ENCODE measurements at regions not wholly inside any gene's neighbourhood (a gene's known extent, or its start where the extent isn't known, plus 50 kb on each side); places are given as distances from the start of the nearest gene placed in this dataset.

- ChIA-PET CTCF (interaction anchor here (0.7 to 0.8 kb wide), 2 partner anchors 69 to 1294 kb away, joined by 3 read pairs; no protein-coding TSS in a partner anchor), POLR2A (no interaction called here)
- intact Hi-C loops (cut with micrococcal nuclease): no loop called here
- no peak for DNase-seq (ENCODE audit: unreplicated experiment)
- H3K27me3 Mint-ChIP-seq (ENCODE audit: insufficient read depth, unreplicated experiment): peaks cover 36% of the 10 kb centered on the region
- H3K4me3 Mint-ChIP-seq (ENCODE audit: unreplicated experiment): no peak overlapping the region
- H3K27ac Mint-ChIP-seq (ENCODE audit: low read depth, unreplicated experiment): no peak overlapping the region
- no peaks in the 10 kb centered on the region for H3K4me1 Mint-ChIP-seq (ENCODE audit: insufficient read depth, unreplicated experiment)
- no peaks in the 10 kb centered on the region for H3K36me3 Mint-ChIP-seq (ENCODE audit: insufficient read depth, unreplicated experiment)
- no peaks in the 10 kb centered on the region for H3K9me3 Mint-ChIP-seq (ENCODE audit: unreplicated experiment)
- BruUV-seq (replicated peaks): no TSS peak
- TF ChIP-seq CTCF (IDR thresholded peaks at IDR 0.05; ENCODE audit: unreplicated experiment): no peak
Observed at GRCh38 chr7:47185170-47185569, 396.7 kb downstream of the TNS3 start.

- POLR2A ChIA-PET: interaction anchor here (0.6 kb wide), 1 partner anchor 31 kb away, joined by 3 read pairs; no protein-coding TSS in a partner anchor
- no peaks in the 10 kb centered on the region for H3K36me3 Mint-ChIP-seq (ENCODE audit: insufficient read depth, unreplicated experiment)
- H3K9me3 Mint-ChIP-seq (ENCODE audit: unreplicated experiment): no peaks in the 10 kb centered on the region
- intact Hi-C loops (cut with micrococcal nuclease): no loop called here
- no peak overlapping the region for H3K27ac Mint-ChIP-seq (ENCODE audit: low read depth, unreplicated experiment)
- BruUV-seq (replicated peaks): no TSS peak
- no peak overlapping the region for H3K4me3 Mint-ChIP-seq (ENCODE audit: unreplicated experiment)
- H3K4me1 Mint-ChIP-seq (ENCODE audit: insufficient read depth, unreplicated experiment): no peaks in the 10 kb centered on the region
- CTCF ChIA-PET: interaction anchor here (0.6 to 9.5 kb wide), 4 partner anchors 402 to 1270 kb away, joined by 3 to 68 read pairs (median 14); partner anchors contain the start of gene IGFBP3
- TF ChIP-seq CTCF (IDR thresholded peaks at IDR 0.05; ENCODE audit: unreplicated experiment): no peak
- H3K27me3 Mint-ChIP-seq (ENCODE audit: insufficient read depth, unreplicated experiment): peaks cover 32% of the 10 kb centered on the region
- DNase-seq (ENCODE audit: unreplicated experiment): no peak
Observed at GRCh38 chr7:47183862-47184590, 397.9 kb downstream of the TNS3 start.

GRCh38 chr7:47181746-47182361, 400.1 kb downstream of the TNS3 start:
- ChIA-PET CTCF (interaction anchor here (0.6 to 9.5 kb wide), 18 partner anchors 8 to 1294 kb away, joined by 3 to 68 read pairs (median 4); partner anchors contain the start of gene IGFBP3), POLR2A (no interaction called here)
- no peak overlapping the region for H3K27ac Mint-ChIP-seq (ENCODE audit: low read depth, unreplicated experiment)
- H3K27me3 Mint-ChIP-seq (ENCODE audit: insufficient read depth, unreplicated experiment): peaks cover 20% of the 10 kb centered on the region
- intact Hi-C loops (cut with micrococcal nuclease): no loop called here
- no peaks in the 10 kb centered on the region for H3K9me3 Mint-ChIP-seq (ENCODE audit: unreplicated experiment)
- no TSS peak for BruUV-seq (replicated peaks)
- no peaks in the 10 kb centered on the region for H3K4me1 Mint-ChIP-seq (ENCODE audit: insufficient read depth, unreplicated experiment)
- no peak overlapping the region for H3K4me3 Mint-ChIP-seq (ENCODE audit: unreplicated experiment)
- no peak for DNase-seq (ENCODE audit: unreplicated experiment)
- TF ChIP-seq CTCF (IDR thresholded peaks at IDR 0.05; ENCODE audit: unreplicated experiment): no peak
- H3K36me3 Mint-ChIP-seq (ENCODE audit: insufficient read depth, unreplicated experiment): no peaks in the 10 kb centered on the region

- no peak for TF ChIP-seq CTCF (IDR thresholded peaks at IDR 0.05; ENCODE audit: unreplicated experiment)
- intact Hi-C loops (cut with micrococcal nuclease): loop anchor here (1.0 kb wide), 3 partner anchors 828 to 1289 kb away; no protein-coding TSS in a partner anchor
- POLR2A ChIA-PET: no interaction called here
Observed at GRCh38 chr7:47180516-47180826, 401.4 kb downstream of the TNS3 start.

More at GRCh38 chr7:47180516-47180826, 401.4 kb downstream of the TNS3 start:
- no peak overlapping the region for H3K4me3 Mint-ChIP-seq (ENCODE audit: unreplicated experiment)
- no peaks in the 10 kb centered on the region for H3K9me3 Mint-ChIP-seq (ENCODE audit: unreplicated experiment)
- no peak for DNase-seq (ENCODE audit: unreplicated experiment)
- peaks cover 20% of the 10 kb centered on the region for H3K27me3 Mint-ChIP-seq (ENCODE audit: insufficient read depth, unreplicated experiment)
- no peaks in the 10 kb centered on the region for H3K36me3 Mint-ChIP-seq (ENCODE audit: insufficient read depth, unreplicated experiment)
- CTCF ChIA-PET: interaction anchor here (0.5 to 9.5 kb wide), 25 partner anchors 8 to 1920 kb away, joined by 3 to 68 read pairs (median 4); partner anchors contain the start of gene IGFBP3
- no peaks in the 10 kb centered on the region for H3K4me1 Mint-ChIP-seq (ENCODE audit: insufficient read depth, unreplicated experiment)
- BruUV-seq (replicated peaks): no TSS peak
- no peak overlapping the region for H3K27ac Mint-ChIP-seq (ENCODE audit: low read depth, unreplicated experiment)
